ENCODE measurements at regions not wholly inside any gene's neighbourhood (a gene's known extent, or its start where the extent isn't known, plus 50 kb on each side); places are given as distances from the start of the nearest gene placed in this dataset.

- TF ChIP-seq CTCF (IDR thresholded peaks at IDR 0.05; ENCODE audit: low read length, missing control alignments): no peak
- H3K4me3 ChIP-seq (replicated peaks; ENCODE audit: low read depth, low read length): no peak overlapping the region
- DNase-seq (ENCODE audit: low read depth): no peak
Measured at GRCh38 chrX:147763131-147763530, 148.6 kb upstream of the FMR1 start.

GRCh38 chrX:147764868-147765267 is 146.9 kb upstream of the FMR1 start:
- H3K4me3 ChIP-seq (replicated peaks; ENCODE audit: low read depth, low read length): no peak overlapping the region
- no peak for DNase-seq (ENCODE audit: low read depth)
- TF ChIP-seq CTCF (IDR thresholded peaks at IDR 0.05; ENCODE audit: low read length, missing control alignments): no peak

- TF ChIP-seq CTCF (IDR thresholded peaks at IDR 0.05; ENCODE audit: low read length, missing control alignments): no peak
- DNase-seq (ENCODE audit: low read depth): no peak
- no peak overlapping the region for H3K4me3 ChIP-seq (replicated peaks; ENCODE audit: low read depth, low read length)
Measured at GRCh38 chrX:147770858-147771257, 140.9 kb upstream of the FMR1 start.

- TF ChIP-seq CTCF (IDR thresholded peaks at IDR 0.05; ENCODE audit: low read length, missing control alignments): no peak
- no peak overlapping the region for H3K4me3 ChIP-seq (replicated peaks; ENCODE audit: low read depth, low read length)
- no peak for DNase-seq (ENCODE audit: low read depth)
Measured at GRCh38 chrX:147776988-147777387, 134.7 kb upstream of the FMR1 start.

- no peak overlapping the region for H3K4me3 ChIP-seq (replicated peaks; ENCODE audit: low read depth, low read length)
- no peak for TF ChIP-seq CTCF (IDR thresholded peaks at IDR 0.05; ENCODE audit: low read length, missing control alignments)
- no peak for DNase-seq (ENCODE audit: low read depth)
Measured at GRCh38 chrX:147779173-147779572, 132.5 kb upstream of the FMR1 start.

GRCh38 chrX:147781844-147782243 is 129.9 kb upstream of the FMR1 start:
- no peak for DNase-seq (ENCODE audit: low read depth)
- no peak for TF ChIP-seq CTCF (IDR thresholded peaks at IDR 0.05; ENCODE audit: low read length, missing control alignments)
- no peak overlapping the region for H3K4me3 ChIP-seq (replicated peaks; ENCODE audit: low read depth, low read length)

- no peak for TF ChIP-seq CTCF (IDR thresholded peaks at IDR 0.05; ENCODE audit: low read length, missing control alignments)
- H3K4me3 ChIP-seq (replicated peaks; ENCODE audit: low read depth, low read length): no peak overlapping the region
- no peak for DNase-seq (ENCODE audit: low read depth)
Measured at GRCh38 chrX:147788641-147789350, 122.9 kb upstream of the FMR1 start.

Measured in fibroblast of pulmonary artery (primary cell).